Ascending aorta (tissue), 2 donors: ENCODE measurements at regions not wholly inside any gene's neighbourhood (a gene's known extent, or its start where the extent isn't known, plus 50 kb on each side); places are given as distances from the start of the nearest gene placed in this dataset.

Experiments
- DNase-seq, 2 donors: peaks; one replicate each; pipeline ENCODE4 v3.0.0-alpha.2; 2019; ENCODE audit warnings: low spot score in 2 of 2
- H3K27ac ChIP-seq, 2 donors: fragments of 200-600 bp; sonication (generic); one replicate each; pipeline ENCODE4 v1.5.1; 2016 to 2017; ENCODE audit warnings: mild to moderate bottlenecking in 1 of 2
- H3K27me3 ChIP-seq: fragments of 200-600 bp; sonication (generic); one replicate; pipeline ENCODE4 v1.5.1; 2017
- H3K36me3 ChIP-seq, 2 donors: fragments of 200-600 bp; sonication (generic); one replicate each; pipeline ENCODE4 v1.5.1; 2016
- H3K4me1 ChIP-seq, 2 donors: fragments of 200-600 bp; sonication (generic); one replicate each; pipeline ENCODE4 v1.5.1; 2016 to 2017; ENCODE audit warnings: mild to moderate bottlenecking in 1 of 2
- H3K4me3 ChIP-seq, 2 donors: fragments of 200-600 bp; sonication (generic); one replicate each; pipeline ENCODE4 v1.5.1; 2016 to 2017; ENCODE audit warnings: mild to moderate bottlenecking in 1 of 2
- H3K9me3 ChIP-seq, 2 donors: fragments of 200-600 bp; sonication (generic); one replicate each; pipeline ENCODE4 v1.5.1; 2016
- intact Hi-C: fragments of 100-400 bp; cut with DNase I; formaldehyde crosslinking; loops from one replicate; pipeline ENCODE4 v1.15.1; 2023
- TF ChIP-seq, protein P1 (sequence below), 3 experiments: fragments of 200-600 bp in 2 of 3; fragments of 450-650 bp in 1 of 3; sonication (generic) in 2 of 3; IDR thresholded peaks; one replicate each; pipeline ENCODE4 v1.5.1; 2016 to 2019; ENCODE audit warnings: antibody characterized with exemption in 3 of 3, mild to moderate bottlenecking in 1 of 3, moderate library complexity in 1 of 3

DNA sequence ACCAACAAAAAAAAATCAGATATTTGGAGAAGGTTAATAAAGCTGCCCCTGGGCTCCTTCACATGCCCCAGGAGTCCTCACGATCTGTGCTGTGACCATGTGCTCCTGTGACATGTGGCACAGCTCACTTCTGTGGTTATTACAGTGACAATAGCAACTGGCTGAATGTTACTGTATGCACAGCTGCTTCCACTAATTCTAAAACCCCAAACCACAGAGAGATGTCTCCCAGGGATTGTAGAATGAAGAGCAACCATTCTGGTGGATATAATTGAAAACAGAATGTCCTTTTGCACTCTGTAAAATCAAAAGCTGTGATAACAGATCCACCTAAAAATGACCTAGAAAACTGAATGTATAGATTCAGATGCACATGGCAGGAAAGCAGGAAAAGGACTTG, 489.2 kb upstream of the CNTN4 start:
- no peak for DNase-seq
- Histone ChIP-seq H3K36me3 (no peaks in the 10 kb centered on the region), H3K27ac (no peak overlapping the region), H3K4me1 (no peaks in the 10 kb centered on the region), H3K27me3 (no peaks in the 10 kb centered on the region), H3K4me3 (no peak overlapping the region), H3K9me3 (no peaks in the 10 kb centered on the region)
- TF ChIP-seq, protein P1, sequence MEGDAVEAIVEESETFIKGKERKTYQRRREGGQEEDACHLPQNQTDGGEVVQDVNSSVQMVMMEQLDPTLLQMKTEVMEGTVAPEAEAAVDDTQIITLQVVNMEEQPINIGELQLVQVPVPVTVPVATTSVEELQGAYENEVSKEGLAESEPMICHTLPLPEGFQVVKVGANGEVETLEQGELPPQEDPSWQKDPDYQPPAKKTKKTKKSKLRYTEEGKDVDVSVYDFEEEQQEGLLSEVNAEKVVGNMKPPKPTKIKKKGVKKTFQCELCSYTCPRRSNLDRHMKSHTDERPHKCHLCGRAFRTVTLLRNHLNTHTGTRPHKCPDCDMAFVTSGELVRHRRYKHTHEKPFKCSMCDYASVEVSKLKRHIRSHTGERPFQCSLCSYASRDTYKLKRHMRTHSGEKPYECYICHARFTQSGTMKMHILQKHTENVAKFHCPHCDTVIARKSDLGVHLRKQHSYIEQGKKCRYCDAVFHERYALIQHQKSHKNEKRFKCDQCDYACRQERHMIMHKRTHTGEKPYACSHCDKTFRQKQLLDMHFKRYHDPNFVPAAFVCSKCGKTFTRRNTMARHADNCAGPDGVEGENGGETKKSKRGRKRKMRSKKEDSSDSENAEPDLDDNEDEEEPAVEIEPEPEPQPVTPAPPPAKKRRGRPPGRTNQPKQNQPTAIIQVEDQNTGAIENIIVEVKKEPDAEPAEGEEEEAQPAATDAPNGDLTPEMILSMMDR (IDR thresholded peaks at IDR 0.05), result no peak
- intact Hi-C loops, result no loop called here

DNA sequence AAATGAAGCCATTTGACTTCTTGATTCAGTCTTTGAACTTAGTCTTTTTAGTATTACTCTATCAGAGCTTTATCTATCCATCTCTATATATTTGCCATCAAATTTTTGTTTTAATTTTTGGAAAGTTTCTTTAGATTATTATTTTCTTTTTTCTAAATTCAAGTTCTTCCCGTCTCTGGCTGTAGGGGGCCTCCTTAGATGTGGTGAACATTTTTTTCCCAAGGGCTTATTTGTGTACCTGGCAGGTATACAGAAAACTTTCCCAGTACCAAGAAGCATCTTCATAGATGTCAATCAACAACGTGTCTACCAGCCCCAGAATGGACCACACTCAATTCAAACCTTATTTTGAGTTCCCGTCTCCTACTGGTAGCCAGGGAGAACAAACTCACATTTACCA, 486.8 kb upstream of the CNTN4 start:
- Histone ChIP-seq H3K27ac (no peak overlapping the region), H3K27me3 (no peaks in the 10 kb centered on the region), H3K9me3 (no peaks in the 10 kb centered on the region), H3K4me3 (no peak overlapping the region), H3K4me1 (no peaks in the 10 kb centered on the region), H3K36me3 (no peaks in the 10 kb centered on the region)
- intact Hi-C loops, result no loop called here
- TF ChIP-seq, protein P1 (IDR thresholded peaks at IDR 0.05), result no peak
- no peak for DNase-seq

DNA sequence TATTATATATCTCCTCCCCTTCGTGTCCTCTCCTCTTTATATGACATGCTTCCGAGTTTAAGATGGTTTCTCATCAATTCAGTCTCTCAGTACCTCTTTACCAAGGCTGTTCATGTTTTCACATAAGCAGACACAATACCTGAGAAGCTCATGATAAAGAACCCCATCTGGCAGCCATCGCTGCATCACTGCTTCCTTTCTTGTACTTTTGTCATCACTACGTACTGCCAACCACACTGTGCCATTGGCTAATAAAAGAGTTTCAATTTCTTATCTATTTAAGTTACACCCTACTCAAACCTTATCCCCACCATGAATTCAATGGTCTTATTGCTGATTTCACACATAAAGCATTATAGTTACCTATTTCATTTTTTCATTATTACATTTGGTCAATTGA, 484.7 kb upstream of the CNTN4 start:
- no peak for DNase-seq
- Histone ChIP-seq H3K4me1 (no peaks in the 10 kb centered on the region), H3K36me3 (no peaks in the 10 kb centered on the region), H3K4me3 (no peak overlapping the region), H3K27ac (no peak overlapping the region), H3K27me3 (no peaks in the 10 kb centered on the region), H3K9me3 (no peaks in the 10 kb centered on the region)
- TF ChIP-seq, protein P1 (IDR thresholded peaks at IDR 0.05), result no peak
- intact Hi-C loops, result no loop called here

DNA sequence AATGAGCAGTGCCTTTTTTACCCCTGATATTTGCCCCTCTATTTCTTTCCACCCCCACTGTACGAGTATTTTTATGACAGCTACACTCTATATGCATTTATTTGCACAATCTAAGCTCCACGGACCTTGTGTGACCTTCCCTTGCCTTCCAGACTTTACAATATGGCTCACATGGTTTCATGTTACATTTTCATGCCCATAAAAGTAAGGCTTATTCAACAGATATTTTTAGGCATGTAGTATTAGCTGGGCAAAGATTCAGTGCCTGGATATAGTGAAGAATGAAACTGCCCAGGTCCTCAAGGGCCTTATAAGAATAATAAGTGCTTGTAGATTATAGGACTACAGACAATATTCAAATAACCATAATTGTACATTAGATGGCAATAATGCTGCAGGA, 481.9 kb upstream of the CNTN4 start:
- H3K9me3 ChIP-seq, result no peaks in the 10 kb centered on the region
- DNase-seq, result no peak
- H3K27me3 ChIP-seq, result no peaks in the 10 kb centered on the region
- no peaks in the 10 kb centered on the region for H3K4me1 ChIP-seq
- intact Hi-C loops, result no loop called here
- H3K27ac ChIP-seq, result no peak overlapping the region
- no peak overlapping the region for H3K4me3 ChIP-seq
- H3K36me3 ChIP-seq, result no peaks in the 10 kb centered on the region
- TF ChIP-seq, protein P1 (IDR thresholded peaks at IDR 0.05), result no peak

DNA sequence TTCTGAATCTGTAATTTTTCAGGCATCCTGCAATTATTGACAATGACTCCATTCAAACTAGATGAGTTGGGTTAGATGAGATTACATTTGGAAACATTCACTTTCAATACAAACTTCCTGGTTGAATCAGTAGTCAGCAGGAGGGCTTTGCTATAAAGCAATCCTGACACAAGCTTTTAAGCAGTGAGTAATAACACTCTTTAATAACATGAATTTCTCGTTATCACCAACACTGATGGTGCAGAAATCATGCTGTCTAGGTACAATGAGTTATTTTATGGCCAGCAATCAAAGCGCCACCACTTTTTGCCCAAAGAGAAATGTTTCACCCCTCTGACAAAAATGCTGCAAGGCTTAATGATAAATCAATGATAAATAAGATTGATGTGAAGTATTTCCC, 474.8 kb upstream of the CNTN4 start:
- intact Hi-C loops, result no loop called here
- Histone ChIP-seq H3K4me3 (no peak overlapping the region), H3K4me1 (no peaks in the 10 kb centered on the region), H3K27me3 (no peaks in the 10 kb centered on the region), H3K36me3 (no peaks in the 10 kb centered on the region), H3K9me3 (no peaks in the 10 kb centered on the region), H3K27ac (no peak overlapping the region)
- TF ChIP-seq, protein P1 (IDR thresholded peaks at IDR 0.05), result no peak
- no peak for DNase-seq

DNA sequence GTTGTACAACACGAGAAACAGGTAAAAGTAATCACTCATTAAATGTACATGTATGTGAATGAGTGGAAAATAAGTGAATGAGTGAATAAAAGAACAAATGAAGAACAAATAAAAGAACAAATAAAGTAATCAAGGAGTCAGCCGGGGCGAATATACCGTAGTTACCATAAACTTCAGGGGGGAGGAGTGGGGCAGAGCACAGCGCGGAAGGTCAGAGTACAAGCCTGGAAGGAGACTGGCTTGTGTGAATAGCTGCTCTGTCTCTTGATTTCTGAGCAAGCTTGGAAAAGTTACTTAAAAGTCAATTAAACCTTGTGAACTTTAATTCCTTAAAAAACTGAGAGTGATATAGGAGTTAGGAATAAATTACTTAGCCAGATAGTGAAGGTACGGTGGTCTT, 466.5 kb upstream of the CNTN4 start:
- H3K4me3 ChIP-seq, result no peak overlapping the region
- H3K27me3 ChIP-seq, result no peaks in the 10 kb centered on the region
- no peak for DNase-seq
- no peaks in the 10 kb centered on the region for H3K9me3 ChIP-seq
- intact Hi-C loops, result no loop called here
- no peaks in the 10 kb centered on the region for H3K4me1 ChIP-seq
- H3K36me3 ChIP-seq, result no peaks in the 10 kb centered on the region
- TF ChIP-seq, protein P1 (IDR thresholded peaks at IDR 0.05), result no peak
- no peak overlapping the region for H3K27ac ChIP-seq
